ENCODE measurements at regions not wholly inside any gene's neighbourhood (a gene's known extent, or its start where the extent isn't known, plus 50 kb on each side); places are given as distances from the start of the nearest gene placed in this dataset.

DNA sequence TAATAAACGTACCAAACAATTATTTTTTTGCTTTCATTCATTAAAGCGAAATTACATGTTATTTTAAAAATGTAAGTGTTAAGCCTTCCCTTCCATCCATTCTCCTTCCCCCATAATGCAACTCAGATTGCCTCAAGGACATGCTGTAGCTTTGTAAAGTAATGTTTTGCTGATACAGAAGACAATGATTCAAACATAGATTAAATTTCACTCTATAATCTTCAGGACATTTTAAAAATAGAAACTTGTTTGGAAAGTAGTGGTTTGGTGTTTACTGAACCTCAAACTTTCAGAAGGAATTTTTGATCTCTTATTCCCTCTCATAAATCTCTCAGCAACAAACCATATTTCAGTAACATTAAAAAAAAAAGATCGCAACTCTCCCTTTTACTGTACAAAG, 350.9 kb upstream of the HSF2 start (continued):
- TF ChIP-seq, protein P1, sequence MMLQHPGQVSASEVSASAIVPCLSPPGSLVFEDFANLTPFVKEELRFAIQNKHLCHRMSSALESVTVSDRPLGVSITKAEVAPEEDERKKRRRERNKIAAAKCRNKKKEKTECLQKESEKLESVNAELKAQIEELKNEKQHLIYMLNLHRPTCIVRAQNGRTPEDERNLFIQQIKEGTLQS (IDR thresholded peaks at IDR 0.05) = no peak
- no peak for TF ChIP-seq GABPA (IDR thresholded peaks at IDR 0.05 in 1 of 2, conservative IDR thresholded peaks at IDR 0.05 in 1 of 2)
- TF ChIP-seq HNF4A (conservative IDR thresholded peaks at IDR 0.05) = no peak
- no peak for TF ChIP-seq NR2F2 (IDR thresholded peaks at IDR 0.05)
- TF ChIP-seq, protein P2, sequence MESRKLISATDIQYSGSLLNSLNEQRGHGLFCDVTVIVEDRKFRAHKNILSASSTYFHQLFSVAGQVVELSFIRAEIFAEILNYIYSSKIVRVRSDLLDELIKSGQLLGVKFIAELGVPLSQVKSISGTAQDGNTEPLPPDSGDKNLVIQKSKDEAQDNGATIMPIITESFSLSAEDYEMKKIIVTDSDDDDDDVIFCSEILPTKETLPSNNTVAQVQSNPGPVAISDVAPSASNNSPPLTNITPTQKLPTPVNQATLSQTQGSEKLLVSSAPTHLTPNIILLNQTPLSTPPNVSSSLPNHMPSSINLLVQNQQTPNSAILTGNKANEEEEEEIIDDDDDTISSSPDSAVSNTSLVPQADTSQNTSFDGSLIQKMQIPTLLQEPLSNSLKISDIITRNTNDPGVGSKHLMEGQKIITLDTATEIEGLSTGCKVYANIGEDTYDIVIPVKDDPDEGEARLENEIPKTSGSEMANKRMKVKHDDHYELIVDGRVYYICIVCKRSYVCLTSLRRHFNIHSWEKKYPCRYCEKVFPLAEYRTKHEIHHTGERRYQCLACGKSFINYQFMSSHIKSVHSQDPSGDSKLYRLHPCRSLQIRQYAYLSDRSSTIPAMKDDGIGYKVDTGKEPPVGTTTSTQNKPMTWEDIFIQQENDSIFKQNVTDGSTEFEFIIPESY (IDR thresholded peaks at IDR 0.05) = no peak
- no peak for TF ChIP-seq RXRA (IDR thresholded peaks at IDR 0.05)
- TF ChIP-seq FOXA2 (IDR thresholded peaks at IDR 0.05) = no peak
- TF ChIP-seq FOXA1 (IDR thresholded peaks at IDR 0.05) = no peak
- TF ChIP-seq MAX (IDR thresholded peaks at IDR 0.05) = no peak

- no peak for TF ChIP-seq TAF1 (conservative IDR thresholded peaks at IDR 0.05)
- WGBS = 42% methylated on average over 6 of the region's 6 CpGs
- no peaks in the 10 kb centered on the region for H3K9me3 ChIP-seq (ENCODE audit: control insufficient read depth in 4 of 4, low read length in 3 of 4)
- H3K9ac ChIP-seq (ENCODE audit: low read depth in 1 of 2, low read length in 2 of 2) = no peak overlapping the region
- no peak for DNase-seq (ENCODE audit: low spot score)
- H3K27me3 ChIP-seq (ENCODE audit: control insufficient read depth in 4 of 4, insufficient read depth in 4 of 4, low read length in 3 of 4) = no peaks in the 10 kb centered on the region
- no peak overlapping the region for H3K27ac ChIP-seq (ENCODE audit: low read depth in 1 of 2, low read length in 2 of 2)
- H3K4me1 ChIP-seq (ENCODE audit: control insufficient read depth in 4 of 4, insufficient read depth in 4 of 4, low read length in 3 of 4) = no peaks in the 10 kb centered on the region
- H3K4me3 ChIP-seq (ENCODE audit: low read depth in 1 of 3, low read length in 3 of 3) = no peak overlapping the region
- no peaks in the 10 kb centered on the region for H3K36me3 ChIP-seq (ENCODE audit: control insufficient read depth in 4 of 4, insufficient read depth in 3 of 4, low read depth in 1 of 4, low read length in 3 of 4)
These were observed 350.1 kb upstream of the HSF2 start for GRCh38 chr6:122049341-122049740.

GRCh38 chr6:122050242-122050755, 349.2 kb upstream of the HSF2 start:
- Histone ChIP-seq H3K9me3 (ENCODE audit: control insufficient read depth in 4 of 4, low read length in 3 of 4) (no peaks in the 10 kb centered on the region), H3K27me3 (ENCODE audit: control insufficient read depth in 4 of 4, insufficient read depth in 4 of 4, low read length in 3 of 4) (peaks cover 0 to 2% (median 0%) of the 10 kb centered on the region in 4 donors), H3K36me3 (ENCODE audit: control insufficient read depth in 4 of 4, insufficient read depth in 3 of 4, low read depth in 1 of 4, low read length in 3 of 4) (no peaks in the 10 kb centered on the region), H3K27ac (ENCODE audit: low read depth in 1 of 2, low read length in 2 of 2) (no peak overlapping the region), H3K4me3 (ENCODE audit: low read depth in 1 of 3, low read length in 3 of 3) (no peak overlapping the region), H3K4me1 (ENCODE audit: control insufficient read depth in 4 of 4, insufficient read depth in 4 of 4, low read length in 3 of 4) (no peaks in the 10 kb centered on the region), H3K9ac (ENCODE audit: low read depth in 1 of 2, low read length in 2 of 2) (no peak overlapping the region)
- DNase-seq (ENCODE audit: low spot score) = no peak
- TF ChIP-seq, protein P1 (IDR thresholded peaks at IDR 0.05) = no peak
- TF ChIP-seq MAX (IDR thresholded peaks at IDR 0.05) (no peak), RAD21 (IDR thresholded peaks at IDR 0.05) (no peak), GABPA (IDR thresholded peaks at IDR 0.05 in 1 of 2, conservative IDR thresholded peaks at IDR 0.05 in 1 of 2) (no peak), HNF4G (IDR thresholded peaks at IDR 0.05) (no peak), YY1 (IDR thresholded peaks at IDR 0.05) (no peak), EGR1 (IDR thresholded peaks at IDR 0.05; ENCODE audit: low read depth in 2 of 2) (no peak), HNF4A (conservative IDR thresholded peaks at IDR 0.05) (no peak), FOXA1 (IDR thresholded peaks at IDR 0.05) (no peak), FOXA2 (IDR thresholded peaks at IDR 0.05) (no peak), CTCF (IDR thresholded peaks at IDR 0.05; ENCODE audit: low read depth, low read length, missing input control) (no peak), TAF1 (conservative IDR thresholded peaks at IDR 0.05) (no peak), SP1 (IDR thresholded peaks at IDR 0.05) (no peak), NR2F2 (IDR thresholded peaks at IDR 0.05) (no peak), JUND (IDR thresholded peaks at IDR 0.05) (no peak)
- TF ChIP-seq, protein P2 (IDR thresholded peaks at IDR 0.05) = no peak
- TF ChIP-seq, protein P3, sequence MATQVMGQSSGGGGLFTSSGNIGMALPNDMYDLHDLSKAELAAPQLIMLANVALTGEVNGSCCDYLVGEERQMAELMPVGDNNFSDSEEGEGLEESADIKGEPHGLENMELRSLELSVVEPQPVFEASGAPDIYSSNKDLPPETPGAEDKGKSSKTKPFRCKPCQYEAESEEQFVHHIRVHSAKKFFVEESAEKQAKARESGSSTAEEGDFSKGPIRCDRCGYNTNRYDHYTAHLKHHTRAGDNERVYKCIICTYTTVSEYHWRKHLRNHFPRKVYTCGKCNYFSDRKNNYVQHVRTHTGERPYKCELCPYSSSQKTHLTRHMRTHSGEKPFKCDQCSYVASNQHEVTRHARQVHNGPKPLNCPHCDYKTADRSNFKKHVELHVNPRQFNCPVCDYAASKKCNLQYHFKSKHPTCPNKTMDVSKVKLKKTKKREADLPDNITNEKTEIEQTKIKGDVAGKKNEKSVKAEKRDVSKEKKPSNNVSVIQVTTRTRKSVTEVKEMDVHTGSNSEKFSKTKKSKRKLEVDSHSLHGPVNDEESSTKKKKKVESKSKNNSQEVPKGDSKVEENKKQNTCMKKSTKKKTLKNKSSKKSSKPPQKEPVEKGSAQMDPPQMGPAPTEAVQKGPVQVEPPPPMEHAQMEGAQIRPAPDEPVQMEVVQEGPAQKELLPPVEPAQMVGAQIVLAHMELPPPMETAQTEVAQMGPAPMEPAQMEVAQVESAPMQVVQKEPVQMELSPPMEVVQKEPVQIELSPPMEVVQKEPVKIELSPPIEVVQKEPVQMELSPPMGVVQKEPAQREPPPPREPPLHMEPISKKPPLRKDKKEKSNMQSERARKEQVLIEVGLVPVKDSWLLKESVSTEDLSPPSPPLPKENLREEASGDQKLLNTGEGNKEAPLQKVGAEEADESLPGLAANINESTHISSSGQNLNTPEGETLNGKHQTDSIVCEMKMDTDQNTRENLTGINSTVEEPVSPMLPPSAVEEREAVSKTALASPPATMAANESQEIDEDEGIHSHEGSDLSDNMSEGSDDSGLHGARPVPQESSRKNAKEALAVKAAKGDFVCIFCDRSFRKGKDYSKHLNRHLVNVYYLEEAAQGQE (IDR thresholded peaks at IDR 0.05) = no peak

All from liver (tissue), 8 donors.